ENCODE measurements at regions not wholly inside any gene's neighbourhood (a gene's known extent, or its start where the extent isn't known, plus 50 kb on each side); places are given as distances from the start of the nearest gene placed in this dataset.

- no peak for DNase-seq
Measured at GRCh38 chr21:38923429-38923828, 117.7 kb downstream of the ETS2 start.

- no peak for DNase-seq
Measured at GRCh38 chr21:38922474-38923235, 116.9 kb downstream of the ETS2 start.

- DNase-seq = no peak
Measured at GRCh38 chr21:38921511-38922251, 116.0 kb downstream of the ETS2 start.

GRCh38 chr21:38920631-38921398 is 115.1 kb downstream of the ETS2 start:
- DNase-seq = no peak

- no peak for DNase-seq
Measured at GRCh38 chr21:38918607-38919346, 113.0 kb downstream of the ETS2 start.

- DNase-seq = no peak
Measured at GRCh38 chr21:38917043-38917774, 111.5 kb downstream of the ETS2 start.

- no peak for DNase-seq
Measured at GRCh38 chr21:38916214-38916964, 110.7 kb downstream of the ETS2 start.

- DNase-seq = no peak
Measured at GRCh38 chr21:38915546-38915945, 109.8 kb downstream of the ETS2 start.

GRCh38 chr21:38914528-38915293 is 109.0 kb downstream of the ETS2 start:
- DNase-seq = no peak

GRCh38 chr21:38913893-38914527 is 108.3 kb downstream of the ETS2 start:
- DNase-seq = no peak

GRCh38 chr21:38913120-38913892 is 107.6 kb downstream of the ETS2 start:
- no peak for DNase-seq

- DNase-seq = no peak
Measured at GRCh38 chr21:38912789-38913119, 107.0 kb downstream of the ETS2 start.

- DNase-seq = no peak
Measured at GRCh38 chr21:38912102-38912629, 106.4 kb downstream of the ETS2 start.

GRCh38 chr21:38911484-38912101 is 105.9 kb downstream of the ETS2 start:
- no peak for DNase-seq

GRCh38 chr21:38910390-38911067 is 104.8 kb downstream of the ETS2 start:
- no peak for DNase-seq

GRCh38 chr21:38909929-38910328 is 104.2 kb downstream of the ETS2 start:
- DNase-seq = no peak

GRCh38 chr21:38909109-38909508 is 103.4 kb downstream of the ETS2 start:
- no peak for DNase-seq

- DNase-seq = no peak
Measured at GRCh38 chr21:38908537-38908936, 102.8 kb downstream of the ETS2 start.

Measured in stimulated activated CD4-positive, alpha-beta T cell treated with anti-CD3 and anti-CD28 coated beads, Interleukin-2, amount 100 ng/mL, for 24 hours (primary cell).